CD4-positive, alpha-beta T cell treated with Interferon alpha-2 for 1 hour (primary cell): ENCODE measurements at regions not wholly inside any gene's neighbourhood (a gene's known extent, or its start where the extent isn't known, plus 50 kb on each side); places are given as distances from the start of the nearest gene placed in this dataset.

Source experiments
- DNase-seq, 2 donors: peaks; one replicate each; pipeline ENCODE4 v3.0.0-alpha.2; 2020 to 2022

DNA sequence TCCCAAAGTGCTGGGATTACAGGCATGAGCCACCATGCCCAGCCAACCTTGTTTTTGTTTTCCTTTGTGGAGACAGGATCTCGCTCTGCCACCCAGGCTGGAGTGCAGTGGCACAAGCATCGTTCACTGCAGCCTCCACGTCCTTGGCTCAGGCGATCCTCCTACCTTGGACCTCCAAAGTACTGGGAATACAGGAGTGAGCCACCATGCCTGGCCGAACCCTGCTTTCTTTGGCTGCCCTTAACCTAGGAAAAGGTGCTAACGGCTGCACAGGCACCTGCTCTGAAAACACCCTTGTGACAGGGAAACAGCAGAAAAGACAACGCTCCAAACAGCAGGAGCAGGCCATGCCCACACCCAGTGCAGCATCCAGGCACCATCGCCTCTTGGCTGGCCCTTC, 71.9 kb downstream of the OAT start:
- DNase-seq: no peak

DNA sequence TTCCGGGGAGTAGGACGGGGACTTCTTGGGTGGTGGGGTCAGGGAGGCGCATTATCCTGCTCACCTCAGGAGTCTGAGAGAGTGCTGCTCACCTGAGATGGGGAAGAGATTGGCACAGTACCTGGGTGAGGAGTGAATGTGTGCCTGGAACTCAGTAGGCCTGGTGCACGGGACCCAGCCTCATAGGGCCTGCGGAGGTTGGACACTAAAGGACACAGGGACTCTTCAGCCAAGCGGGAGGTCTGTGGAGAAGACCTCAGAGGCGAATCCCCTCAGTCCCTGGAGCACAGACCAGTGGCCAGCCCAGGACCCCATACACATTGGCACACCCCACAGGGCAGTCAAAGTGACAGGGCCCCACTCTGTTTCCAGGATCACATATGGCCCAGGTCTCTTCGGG, 73.2 kb downstream of the OAT start:
- DNase-seq: no peak

DNA sequence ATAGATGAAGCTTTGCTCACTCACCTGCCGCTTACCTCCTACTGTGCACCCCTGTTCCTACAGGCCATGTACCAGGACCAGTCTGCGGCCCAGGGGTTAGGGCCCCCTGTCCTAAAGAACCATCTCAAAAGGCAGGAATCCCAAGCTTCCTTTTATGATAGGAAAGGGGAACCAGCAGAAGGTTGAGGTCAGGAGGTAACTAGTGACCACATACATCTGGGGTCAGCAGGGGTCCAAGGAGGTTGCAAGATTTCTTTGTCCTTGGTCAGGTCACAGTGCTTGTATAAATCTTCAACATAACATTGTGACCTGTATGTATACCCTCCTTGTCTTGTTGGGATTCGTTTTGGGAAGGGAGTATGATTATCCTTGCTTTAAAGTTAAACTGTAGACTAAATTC, 73.8 kb downstream of the OAT start:
- DNase-seq: no peak

DNA sequence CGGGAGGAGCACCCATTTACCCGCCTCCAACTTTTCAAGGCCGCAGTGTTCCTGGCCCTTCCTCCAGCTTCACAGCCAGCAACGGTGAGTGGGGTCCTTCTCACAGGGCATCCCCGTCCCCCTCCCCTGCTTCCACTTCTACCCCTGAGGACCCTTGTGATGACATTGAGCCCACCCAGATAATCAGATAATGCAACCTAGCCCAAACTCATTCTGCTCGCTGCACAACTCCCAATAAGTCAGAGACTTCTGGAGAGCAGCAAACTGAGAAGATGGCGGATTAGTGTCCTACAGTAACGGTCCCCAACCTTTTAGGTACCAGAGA, 74.5 kb downstream of the OAT start:
- no peak for DNase-seq

DNA sequence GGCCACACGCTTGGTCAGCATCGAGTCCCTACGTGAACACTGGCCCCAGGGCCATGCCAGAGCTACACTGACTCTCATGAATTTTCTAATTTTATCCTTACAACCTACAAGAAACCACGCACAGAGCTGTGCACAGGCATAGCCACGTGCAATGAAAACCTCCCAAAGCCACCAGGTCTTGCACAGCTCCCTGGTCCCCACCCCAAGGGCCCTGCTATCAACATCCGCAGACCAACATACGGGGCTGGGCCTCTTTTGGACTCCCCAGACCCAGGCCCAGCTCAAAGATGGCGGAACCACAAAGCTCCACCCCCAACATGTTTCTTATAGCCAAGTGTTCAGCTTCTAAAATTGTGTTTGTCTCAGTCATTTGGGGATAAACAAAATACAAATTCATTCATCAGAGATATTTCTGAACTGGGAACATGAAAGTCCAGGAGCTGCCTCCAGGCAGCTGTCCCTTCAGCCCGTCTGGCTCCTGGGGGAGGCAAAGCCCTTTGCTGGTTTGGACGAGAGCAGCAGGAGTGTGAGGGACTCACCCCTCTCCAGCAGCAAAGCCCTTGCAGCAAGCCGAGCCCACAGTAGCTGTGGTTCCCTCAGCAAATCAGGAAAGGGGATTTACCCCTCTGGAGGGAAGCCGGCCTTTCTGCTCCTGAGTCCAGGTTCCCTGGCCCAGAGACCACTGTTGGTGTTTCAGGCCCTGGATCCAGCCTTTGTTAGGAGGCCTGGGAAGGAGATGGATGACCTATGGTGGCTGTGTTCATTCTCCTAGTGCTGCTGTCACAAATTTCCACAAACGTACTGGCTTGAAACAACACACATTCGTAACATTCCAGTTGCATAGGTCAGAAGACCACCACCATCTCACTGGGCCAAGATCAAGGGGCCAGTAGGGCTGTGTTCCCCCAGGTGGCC, 75.1 kb downstream of the OAT start:
- no peak for DNase-seq

DNA sequence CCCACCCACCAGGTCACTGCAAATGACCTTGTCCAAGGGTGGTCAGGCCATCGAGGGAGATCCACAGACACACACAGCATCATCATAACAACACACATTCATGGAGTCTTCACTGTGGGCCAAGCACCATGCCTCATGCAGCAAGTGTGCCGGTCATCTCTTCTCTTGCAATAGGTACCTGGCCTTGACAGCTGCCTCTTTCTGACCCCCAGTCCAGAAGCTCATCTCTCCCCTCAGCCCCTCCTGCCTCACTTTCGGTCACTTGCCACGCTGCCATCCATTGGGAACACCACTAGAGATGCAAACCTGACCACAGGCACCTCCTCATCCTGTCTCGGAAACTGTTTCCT, 75.9 kb downstream of the OAT start:
- no peak for DNase-seq

DNA sequence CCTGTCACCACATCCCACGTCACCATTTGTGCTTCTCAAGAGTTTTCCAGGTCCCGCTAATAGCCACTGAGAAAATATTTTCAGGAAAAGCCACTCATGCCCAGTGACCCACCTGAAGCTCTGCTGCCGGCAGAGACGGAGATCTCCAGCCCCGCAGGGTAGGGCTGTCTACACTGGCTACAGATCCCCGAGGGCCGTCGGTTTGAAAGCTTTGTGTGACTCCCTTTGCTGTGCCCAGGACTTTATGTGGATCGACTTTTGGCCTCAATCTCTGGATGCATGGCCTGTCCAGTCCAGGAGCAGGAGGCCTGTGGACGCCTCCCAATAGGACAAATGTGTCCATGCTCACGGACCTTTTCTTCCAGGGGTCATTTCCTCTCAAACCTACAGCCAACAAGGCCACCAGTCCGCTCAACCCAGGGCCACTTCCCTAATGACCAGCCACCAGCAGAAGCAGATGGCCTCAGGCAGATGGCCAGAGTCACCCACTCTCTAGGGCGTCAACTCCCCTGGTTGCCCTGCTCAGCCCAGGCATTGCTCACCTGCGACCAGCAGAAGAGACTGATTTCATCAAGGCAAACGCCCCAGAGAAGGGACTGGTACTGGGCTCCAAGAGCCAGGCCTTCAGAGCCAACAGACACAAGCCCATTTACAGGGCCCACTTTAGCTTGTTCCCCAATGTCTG, 76.4 kb downstream of the OAT start:
- no peak for DNase-seq

DNA sequence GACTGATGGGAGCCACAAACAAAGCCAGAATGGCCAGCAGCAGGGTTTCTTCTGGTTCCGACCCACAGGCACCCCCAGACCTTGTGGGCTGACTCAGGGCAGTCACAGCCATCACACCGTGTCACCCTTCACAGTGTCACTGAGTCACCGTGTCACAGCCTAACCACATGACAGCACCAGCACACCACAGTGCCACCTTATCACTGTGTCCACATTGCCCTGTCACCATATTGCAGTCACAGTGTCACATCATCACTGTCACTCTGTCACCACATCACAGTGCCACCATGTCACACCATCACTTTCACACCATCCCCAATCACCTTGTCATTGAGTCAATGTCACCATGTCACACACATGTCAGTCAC, 77.0 kb downstream of the OAT start:
- DNase-seq: peak; percentile 10 to 50

DNA sequence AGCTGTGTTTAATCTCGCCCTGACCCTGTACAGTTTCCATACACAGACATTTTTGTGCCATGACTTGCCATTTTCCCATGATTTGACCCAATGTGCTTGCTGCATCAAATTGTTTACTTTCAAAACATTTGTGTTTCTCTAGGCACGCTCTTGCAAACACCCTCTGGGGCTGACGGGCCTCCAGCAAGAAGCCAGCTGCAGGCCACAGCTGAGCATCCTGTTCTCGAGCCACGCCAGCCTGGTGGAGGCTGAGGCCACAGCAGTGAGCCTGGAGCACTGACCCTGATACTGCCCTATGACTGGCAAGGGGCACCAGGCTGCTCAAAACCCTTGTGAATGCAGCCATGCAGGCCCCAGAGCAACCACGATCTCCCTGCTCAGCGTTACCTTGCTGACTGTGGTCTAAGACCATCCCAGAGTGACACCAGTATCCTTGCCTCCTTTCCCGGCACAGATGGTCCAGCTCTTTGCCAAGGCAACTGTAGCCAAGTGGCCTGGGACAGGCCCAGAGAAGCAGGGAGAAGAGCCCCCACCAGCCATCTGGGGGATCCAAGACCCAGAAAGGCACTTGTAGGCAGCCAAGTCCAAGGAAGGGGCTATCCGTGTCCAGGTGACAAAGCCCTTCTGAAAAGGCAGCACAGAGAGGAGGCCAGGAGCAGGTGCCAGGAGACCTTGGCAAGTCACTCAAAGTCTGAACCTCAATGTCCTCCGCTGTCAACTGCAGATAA, 78.5 kb downstream of the OAT start:
- DNase-seq: no peak

DNA sequence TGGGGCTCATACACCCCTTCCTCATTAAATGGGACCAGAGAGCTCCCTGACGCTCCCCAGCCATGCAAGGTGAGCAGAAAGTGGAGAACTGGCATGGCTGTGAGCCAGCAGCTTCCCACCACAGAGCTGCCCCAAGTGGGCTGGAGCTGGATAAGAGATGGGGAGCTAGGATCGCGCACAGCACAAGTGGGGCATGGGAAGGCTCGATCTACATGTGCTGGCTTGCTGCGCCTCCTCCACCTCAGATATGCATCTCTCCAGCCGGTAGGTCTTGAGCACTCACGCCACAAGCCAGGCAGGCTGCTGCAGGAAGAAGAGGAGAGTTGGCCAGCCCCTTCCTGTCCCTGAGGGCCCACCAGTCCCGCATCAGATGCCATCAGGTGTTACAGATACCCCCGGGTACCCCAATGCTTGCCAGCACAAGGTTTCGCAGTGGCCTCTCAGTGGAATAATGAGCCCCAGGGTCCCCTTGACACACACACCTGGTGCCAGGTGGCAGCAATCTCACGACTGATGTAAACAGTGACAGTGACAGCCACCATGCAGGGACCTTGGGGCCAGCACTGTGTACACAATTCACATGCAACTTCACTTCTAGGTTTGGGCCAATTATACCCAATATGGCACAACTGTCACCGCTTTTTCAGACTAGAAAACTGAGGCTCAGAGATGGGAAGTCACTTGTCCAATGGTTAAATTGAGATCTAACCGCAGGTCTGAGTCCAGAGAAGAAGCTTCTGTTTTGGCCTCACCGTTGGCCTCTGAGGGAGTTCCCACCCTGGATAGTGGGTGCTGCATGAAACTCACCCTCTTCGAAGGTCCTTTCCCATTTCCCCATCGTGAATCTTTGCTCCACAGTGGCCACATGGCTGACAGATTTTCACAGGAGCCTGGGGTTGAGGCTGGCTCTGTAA, 79.3 kb downstream of the OAT start:
- DNase-seq: no peak

DNA sequence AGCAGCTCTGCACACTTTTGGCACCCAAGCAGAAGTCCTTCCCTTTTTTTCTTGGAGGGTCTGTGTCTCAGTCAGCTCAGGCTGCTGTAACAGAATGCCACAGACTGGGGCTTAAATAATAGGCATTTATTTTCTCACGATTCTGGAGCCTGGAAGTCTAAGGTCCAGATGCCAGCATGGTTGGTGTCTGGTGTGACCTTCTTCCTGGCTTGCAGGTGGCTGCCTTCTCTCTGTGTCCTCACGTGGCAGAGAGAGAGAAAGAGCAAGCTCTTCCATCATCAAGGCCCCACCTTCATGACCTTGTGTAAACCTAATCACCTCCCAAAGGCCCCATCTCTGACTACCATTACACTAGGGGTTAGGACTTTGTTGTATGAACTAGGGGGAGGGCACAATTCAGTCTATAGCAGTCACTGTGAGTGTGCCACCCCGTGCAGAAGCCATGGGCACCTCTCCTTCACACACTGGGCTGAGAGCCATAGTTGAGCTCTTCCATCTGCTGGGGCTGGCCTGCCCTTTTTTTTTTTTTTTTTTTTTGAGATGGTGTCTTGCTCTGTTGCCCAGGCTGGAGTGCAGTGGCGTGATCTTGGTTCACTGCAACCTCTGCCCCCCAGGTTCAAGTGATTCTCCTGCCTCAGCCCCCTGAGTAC, 80.3 kb downstream of the OAT start:
- DNase-seq: no peak

DNA sequence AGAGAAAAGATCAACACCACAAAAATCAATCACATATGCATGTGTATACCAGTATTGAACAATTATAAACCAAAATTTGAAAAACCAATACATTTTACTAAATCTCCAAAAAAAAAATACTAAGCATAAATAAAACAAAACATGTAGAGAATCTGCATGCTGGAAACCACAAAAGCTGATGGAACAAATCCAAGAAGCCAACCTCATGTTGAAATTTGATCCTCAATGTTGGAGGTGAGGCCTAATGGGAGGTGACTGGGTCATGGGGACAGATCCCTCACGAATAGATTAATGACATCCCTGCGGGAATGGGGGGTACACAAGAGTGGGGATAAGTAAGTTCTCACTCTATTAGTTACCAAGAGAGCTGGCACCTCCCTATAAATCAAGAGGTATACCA, 82.5 kb downstream of the OAT start:
- no peak for DNase-seq

DNA sequence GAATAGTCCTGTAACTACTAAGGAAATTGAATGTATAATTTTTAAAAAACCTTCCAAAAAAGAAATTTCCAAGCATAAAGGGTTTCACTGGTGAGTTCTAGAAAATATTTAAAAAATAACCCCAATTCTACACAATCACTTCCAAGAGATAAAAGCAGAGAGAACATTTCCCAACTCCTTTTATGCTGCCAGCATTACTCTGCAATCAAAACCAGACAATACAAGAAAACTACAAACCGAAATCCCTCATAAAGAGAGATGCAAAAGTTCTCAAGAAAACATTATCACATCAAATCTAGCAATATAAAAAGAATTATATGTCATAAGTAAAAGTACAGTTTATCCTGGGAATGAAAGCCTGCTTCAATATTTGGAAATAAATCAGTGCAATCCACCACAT, 84.8 kb downstream of the OAT start:
- DNase-seq: no peak

DNA sequence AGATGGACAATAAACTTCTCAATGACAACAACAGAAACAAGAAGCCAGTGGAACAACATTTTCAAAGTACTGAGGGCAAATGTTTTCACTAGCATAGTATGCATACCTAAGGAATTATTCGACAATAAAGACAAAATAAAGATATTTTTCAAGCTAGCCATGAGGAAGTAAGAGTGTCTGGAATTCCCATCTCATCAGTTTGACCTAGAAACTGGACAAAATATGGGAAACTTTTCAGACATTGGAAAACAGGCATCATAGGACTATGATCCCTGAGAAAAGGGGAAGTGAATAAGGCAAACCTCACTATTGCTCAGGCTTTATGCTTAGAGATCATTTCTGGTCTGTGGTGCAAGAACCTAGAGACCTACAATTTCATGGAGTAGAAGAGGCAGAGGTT, 86.3 kb downstream of the OAT start:
- no peak for DNase-seq

DNA sequence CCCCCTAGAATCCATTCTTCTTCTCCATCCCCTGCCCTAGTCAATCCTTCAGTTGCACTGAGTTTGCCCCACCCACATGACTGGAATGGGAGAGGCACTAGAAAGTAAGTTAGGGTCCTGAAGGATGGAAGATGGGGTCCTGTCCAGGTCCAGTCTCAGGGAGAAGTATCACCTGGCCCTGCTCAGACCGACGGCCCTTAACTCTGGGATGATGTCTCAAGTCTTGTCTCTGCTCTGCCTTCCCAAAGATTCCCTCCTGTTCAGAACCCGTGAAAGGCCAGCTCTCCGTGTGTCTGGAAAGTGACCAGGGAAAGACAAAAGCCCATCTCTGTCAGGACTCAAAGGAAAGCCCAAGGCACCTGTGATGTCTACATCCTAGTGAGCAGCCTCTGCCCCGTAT, 88.8 kb downstream of the OAT start:
- DNase-seq: no peak

DNA sequence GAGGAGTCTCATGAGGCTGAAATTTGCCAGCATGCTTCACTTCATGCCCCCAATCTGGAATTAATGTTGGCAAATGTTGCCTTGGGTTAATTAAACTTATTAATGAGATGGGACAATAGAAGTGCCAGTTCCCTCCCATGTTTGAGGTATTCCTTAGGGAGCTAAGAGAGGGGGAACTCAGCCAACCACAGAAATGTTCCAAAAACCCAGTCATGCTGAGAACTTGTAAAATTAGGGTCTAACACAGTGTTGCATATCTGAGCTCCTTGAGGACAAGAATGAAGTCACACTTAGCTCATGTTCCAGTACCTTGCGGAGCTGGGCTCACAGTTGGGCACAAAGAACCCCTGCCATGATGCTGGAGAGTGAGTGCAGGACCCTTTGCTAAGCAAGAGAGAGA, 89.4 kb downstream of the OAT start:
- DNase-seq: no peak

DNA sequence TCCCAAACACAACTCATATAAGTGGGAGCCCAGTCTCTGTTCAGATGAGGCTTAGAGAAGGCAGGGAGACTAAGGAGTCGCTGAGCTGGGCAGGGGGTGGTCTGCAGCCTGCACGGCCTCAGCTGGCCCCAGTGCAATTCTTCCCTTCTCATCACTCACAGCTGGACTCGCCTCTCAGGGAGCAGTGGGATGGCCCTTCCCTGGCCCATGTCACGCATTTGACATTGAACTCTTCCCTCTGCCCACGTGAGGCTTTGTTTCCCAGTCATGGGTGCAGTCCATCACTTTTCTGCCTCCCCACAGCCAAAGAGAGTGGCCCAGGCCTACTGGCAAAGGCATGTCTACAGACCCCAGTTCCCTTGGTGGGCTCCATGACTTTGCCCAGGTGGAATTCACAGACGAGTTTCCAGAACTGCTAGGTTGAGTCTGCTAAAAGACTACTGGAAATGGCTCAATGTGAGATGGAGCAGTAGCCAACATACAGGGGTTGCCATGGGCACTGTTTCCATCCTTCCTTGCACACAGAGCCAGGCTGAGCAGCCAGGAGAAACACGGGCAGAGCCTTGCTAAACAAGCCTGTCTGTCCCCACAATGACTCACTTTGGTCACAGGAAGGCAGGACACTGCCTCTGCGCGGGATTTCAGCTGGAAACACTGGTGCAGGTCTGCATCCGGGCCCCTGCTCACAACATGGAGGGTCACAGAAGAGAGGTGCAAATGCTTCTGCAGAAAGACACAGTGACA, 90.1 kb downstream of the OAT start:
- no peak for DNase-seq

DNA sequence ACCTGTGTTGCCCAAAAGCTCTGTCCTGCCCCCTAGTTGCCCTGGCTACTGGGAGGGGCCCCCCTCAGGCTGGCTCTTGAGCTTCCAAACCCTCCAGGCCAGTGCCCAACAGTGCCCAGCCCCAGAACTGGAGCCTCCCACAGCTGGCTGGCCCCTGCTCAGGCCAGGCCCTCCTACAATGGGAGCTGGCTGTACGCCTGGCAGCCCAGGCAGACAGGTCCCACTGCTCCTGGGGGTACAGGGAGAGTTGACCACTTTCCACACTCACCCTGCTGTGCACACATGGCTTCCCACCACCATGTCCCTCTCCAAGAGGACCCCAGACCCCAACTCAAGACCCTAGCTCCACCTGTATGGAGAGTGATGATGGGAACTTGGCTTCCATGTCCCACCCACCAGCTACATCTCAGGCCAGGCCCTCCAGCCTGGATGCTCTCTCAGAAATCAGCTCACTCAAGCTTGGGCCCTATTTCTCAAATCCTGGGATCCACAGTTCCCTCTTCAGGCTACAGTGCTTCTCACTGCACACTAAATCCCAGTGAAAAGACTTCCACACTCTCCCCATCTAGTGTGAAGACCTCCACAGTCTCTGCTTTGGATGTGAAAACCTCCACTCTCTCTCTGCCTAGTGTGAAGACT, 92.6 kb downstream of the OAT start:
- DNase-seq: no peak

DNA sequence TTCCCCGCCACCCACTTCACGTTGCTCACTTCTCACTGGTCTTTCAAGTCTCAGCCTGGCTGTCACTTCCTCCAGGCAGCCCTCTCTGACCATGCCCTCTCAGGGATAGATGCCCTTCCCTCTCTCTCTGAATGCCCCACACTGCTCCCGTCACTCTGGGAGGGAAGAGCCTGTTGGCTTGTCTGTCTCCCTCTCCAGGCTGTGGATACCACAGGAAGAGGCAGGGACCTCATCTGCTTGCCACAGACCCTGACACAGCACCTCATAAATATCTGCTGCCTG, 93.1 kb downstream of the OAT start:
- no peak for DNase-seq

DNA sequence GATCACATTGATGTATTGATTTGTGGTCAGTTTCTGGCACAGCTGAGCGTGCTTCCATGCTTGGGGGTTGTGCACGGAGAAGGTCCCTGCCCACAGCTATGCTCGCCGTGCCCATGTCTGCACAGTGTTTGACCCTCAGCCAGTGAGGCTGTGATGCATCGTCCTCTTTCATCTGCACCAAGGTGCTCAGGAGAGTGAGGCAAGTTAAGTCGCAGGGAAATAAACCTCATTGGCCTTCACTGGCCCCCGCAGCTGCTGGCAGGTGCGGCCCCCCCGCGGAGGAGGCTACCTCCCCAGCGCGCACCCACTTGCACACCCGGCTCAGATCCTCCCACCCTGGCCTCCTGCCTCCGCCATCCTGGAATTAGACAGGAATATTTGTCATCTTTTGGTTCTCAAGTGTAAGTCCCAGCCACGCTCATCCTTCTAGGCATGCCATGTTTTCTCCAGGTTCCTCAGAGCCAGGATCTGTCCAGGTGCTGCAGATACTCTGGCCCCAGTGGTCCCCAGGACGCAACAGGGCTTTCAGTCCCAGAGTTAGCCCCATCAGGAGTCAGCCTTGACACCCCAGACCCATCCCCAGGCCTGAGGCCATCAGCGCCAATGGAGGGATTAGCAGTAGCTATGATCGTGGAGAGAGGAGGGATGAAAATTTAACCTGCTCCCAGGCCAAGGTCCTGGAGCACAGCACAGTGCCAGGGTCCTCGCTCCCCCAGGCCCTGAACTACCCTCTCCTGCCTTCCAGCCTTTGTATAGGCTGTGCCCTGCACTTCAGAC, 93.7 kb downstream of the OAT start:
- no peak for DNase-seq

DNA sequence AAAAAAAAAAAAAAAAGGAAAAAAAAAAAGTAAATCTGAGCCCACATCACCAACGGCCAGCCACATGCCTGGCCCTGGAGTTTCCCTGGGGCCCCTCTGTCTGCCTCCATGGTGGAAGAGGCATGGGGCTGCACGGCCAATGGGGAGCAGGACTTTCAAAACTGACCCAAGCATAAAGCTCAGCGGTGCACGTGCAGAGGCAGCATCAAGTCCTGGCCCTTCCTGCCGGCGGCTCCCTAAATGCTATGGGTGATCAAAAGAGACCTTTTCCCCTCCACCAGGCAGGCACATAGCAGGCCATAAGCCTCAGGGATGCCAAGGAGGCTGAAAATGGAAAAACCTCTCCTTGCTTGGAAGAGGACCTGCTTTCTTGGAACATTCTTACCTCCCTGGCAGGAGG, 94.3 kb downstream of the OAT start:
- no peak for DNase-seq
